HUES48 (cell line): ENCODE measurements at regions not wholly inside any gene's neighbourhood (a gene's known extent, or its start where the extent isn't known, plus 50 kb on each side); places are given as distances from the start of the nearest gene placed in this dataset.

Experiments
- H3K27ac ChIP-seq: one replicate; pipeline ENCODE4 v1.7.0; 2013; ENCODE audit warnings: low read depth, low read length, inconsistent platforms
- H3K27me3 ChIP-seq: 2 replicates; pipeline ENCODE4 v1.6.1; 2013; ENCODE audit warnings: mild to moderate bottlenecking, low read length; ENCODE audit not compliant: control insufficient read depth, insufficient read depth
- H3K36me3 ChIP-seq: 2 replicates; pipeline ENCODE4 v1.6.1; 2013; ENCODE audit warnings: low read length; ENCODE audit not compliant: control insufficient read depth, insufficient read depth
- H3K4me1 ChIP-seq: 2 replicates; pipeline ENCODE4 v1.6.1; 2013; ENCODE audit warnings: mild to moderate bottlenecking, low read length; ENCODE audit not compliant: control insufficient read depth, insufficient read depth
- H3K4me3 ChIP-seq: 2 replicates; pipeline ENCODE4 v1.5.1; 2013; ENCODE audit warnings: mild to moderate bottlenecking, low read depth, low read length
- H3K9ac ChIP-seq: 2 replicates; pipeline ENCODE4 v1.6.1; 2013; ENCODE audit warnings: mild to moderate bottlenecking, low read depth, low read length, moderate library complexity
- H3K9me3 ChIP-seq: 2 replicates; pipeline ENCODE4 v1.6.1; 2013; ENCODE audit warnings: low read length; ENCODE audit not compliant: control insufficient read depth, insufficient read depth

- Histone ChIP-seq H3K9ac (no peak overlapping the region), H3K9me3 (peaks cover 18% of the 10 kb centered on the region), H3K27ac (no peak overlapping the region), H3K27me3 (no peaks in the 10 kb centered on the region), H3K36me3 (no peaks in the 10 kb centered on the region), H3K4me1 (no peaks in the 10 kb centered on the region), H3K4me3 (no peak overlapping the region)
Observed at GRCh38 chr11:110786226-110786902, 74.1 kb upstream of the ARHGAP20 start.

- Histone ChIP-seq H3K27ac (no peak overlapping the region), H3K9me3 (peaks cover 18% of the 10 kb centered on the region), H3K4me3 (no peak overlapping the region), H3K36me3 (no peaks in the 10 kb centered on the region), H3K27me3 (no peaks in the 10 kb centered on the region), H3K9ac (no peak overlapping the region), H3K4me1 (no peaks in the 10 kb centered on the region)
Observed at GRCh38 chr11:110785398-110785797, 73.2 kb upstream of the ARHGAP20 start.

GRCh38 chr11:110782616-110783015, 70.4 kb upstream of the ARHGAP20 start:
- Histone ChIP-seq H3K4me1 (no peaks in the 10 kb centered on the region), H3K9ac (no peak overlapping the region), H3K27me3 (no peaks in the 10 kb centered on the region), H3K4me3 (no peak overlapping the region), H3K9me3 (peaks cover 18% of the 10 kb centered on the region), H3K36me3 (no peaks in the 10 kb centered on the region), H3K27ac (no peak overlapping the region)

DNA sequence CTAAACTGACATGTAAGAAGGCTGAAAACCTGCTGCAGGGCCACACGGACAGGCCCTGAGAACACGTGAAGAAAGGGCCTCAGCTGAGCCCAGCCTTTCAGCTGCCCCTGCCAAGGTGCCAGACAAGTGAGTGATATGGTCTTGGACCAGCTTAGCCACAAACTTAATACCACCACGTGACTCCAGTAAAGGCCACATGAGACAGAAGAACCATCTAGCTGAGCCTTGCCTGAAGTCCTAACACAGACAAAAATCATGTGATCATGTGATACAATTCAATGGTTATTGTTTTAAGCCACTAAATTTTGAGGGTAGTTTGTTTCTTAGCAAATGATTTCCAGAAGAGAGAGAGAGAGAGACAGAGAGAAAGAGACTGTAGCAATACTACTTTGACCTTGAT, 66.9 kb upstream of the ARHGAP20 start:
- no peaks in the 10 kb centered on the region for H3K36me3 ChIP-seq
- no peak overlapping the region for H3K4me3 ChIP-seq
- no peaks in the 10 kb centered on the region; the same call in 1 of the 2 replicates for H3K9me3 ChIP-seq
- no peaks in the 10 kb centered on the region for H3K27me3 ChIP-seq
- H3K4me1 ChIP-seq: no peaks in the 10 kb centered on the region
- H3K27ac ChIP-seq: no peak overlapping the region
- no peak overlapping the region for H3K9ac ChIP-seq

GRCh38 chr11:110778343-110778742, 66.1 kb upstream of the ARHGAP20 start:
- Histone ChIP-seq H3K36me3 (no peaks in the 10 kb centered on the region), H3K27ac (no peak overlapping the region), H3K4me1 (no peaks in the 10 kb centered on the region), H3K9me3 (no peaks in the 10 kb centered on the region; the same call in 1 of the 2 replicates), H3K9ac (no peak overlapping the region), H3K27me3 (no peaks in the 10 kb centered on the region), H3K4me3 (no peak overlapping the region)

DNA sequence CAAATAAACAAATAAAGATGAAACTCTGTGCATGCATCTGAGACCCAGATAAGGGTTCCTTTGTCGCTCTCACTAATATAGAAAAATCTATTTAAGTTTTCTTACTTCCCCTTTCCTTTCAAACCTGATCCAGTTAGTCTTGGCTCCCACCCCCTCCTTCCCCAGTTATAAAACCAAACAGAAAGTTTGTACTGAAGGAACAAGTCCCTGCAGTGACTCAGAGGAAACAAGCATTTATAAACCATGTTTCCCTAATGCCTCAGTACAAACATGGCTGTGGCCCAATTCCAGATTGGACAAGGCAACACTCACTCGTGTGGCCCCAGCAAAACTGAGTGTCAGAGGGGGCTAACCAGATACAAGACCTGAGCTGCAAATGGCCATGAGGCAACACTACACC, 65.5 kb upstream of the ARHGAP20 start:
- Histone ChIP-seq H3K4me3 (no peak overlapping the region), H3K27ac (no peak overlapping the region), H3K9me3 (no peaks in the 10 kb centered on the region; the same call in 1 of the 2 replicates)

GRCh38 chr11:110776081-110776480, 63.8 kb upstream of the ARHGAP20 start:
- no peaks in the 10 kb centered on the region; the same call in 1 of the 2 replicates for H3K9me3 ChIP-seq
- no peaks in the 10 kb centered on the region for H3K36me3 ChIP-seq
- no peaks in the 10 kb centered on the region for H3K4me1 ChIP-seq
- no peak overlapping the region for H3K4me3 ChIP-seq
- H3K27me3 ChIP-seq: no peaks in the 10 kb centered on the region
- no peak overlapping the region for H3K27ac ChIP-seq
- no peak overlapping the region for H3K9ac ChIP-seq

More for the DNA sequence above, 65.5 kb upstream of the ARHGAP20 start:
- H3K9ac ChIP-seq: no peak overlapping the region
- H3K27me3 ChIP-seq: no peaks in the 10 kb centered on the region
- H3K36me3 ChIP-seq: no peaks in the 10 kb centered on the region
- no peaks in the 10 kb centered on the region for H3K4me1 ChIP-seq

DNA sequence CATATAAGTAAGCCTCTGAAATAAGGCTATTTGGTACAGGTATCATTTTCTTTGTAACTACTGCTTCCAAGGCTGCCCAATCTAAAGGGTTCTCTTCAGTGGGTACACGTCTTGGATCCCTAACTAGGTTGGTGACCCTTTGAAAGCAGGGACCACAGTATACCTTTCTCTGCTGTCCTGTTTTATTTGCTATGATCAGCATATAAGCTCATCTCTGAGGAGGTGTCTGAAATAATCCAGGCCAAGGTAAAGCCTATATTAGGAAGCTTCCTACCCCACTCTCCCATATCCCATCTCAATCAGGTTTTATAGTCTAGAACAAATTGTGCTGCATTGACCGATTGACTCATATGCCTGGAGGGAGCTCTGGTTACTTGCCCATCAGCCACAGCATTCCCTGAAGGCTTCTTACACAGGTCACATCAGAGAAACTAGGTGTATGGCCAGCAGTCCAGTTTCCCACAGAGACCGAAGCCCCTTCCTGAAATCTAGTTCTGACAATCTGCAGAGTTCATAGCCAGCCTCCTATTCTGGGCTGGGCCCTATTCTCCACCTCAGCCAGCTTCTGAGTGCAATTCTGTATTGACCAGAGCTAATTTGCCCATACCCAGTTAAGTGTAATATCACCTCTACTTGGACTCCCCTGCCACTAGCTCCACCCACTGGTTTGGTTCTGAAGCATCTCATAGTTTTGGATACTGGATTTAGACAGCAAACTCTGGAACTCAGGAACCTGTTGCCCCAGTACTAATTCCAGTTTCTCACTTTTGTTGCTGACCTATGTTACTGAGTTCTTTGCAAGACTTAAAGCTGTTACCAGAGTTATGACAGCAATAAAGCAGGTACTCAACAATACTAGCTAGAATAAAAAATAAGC, 62.1 kb upstream of the ARHGAP20 start:
- no peak overlapping the region for H3K27ac ChIP-seq
- H3K36me3 ChIP-seq: no peaks in the 10 kb centered on the region
- H3K4me1 ChIP-seq: no peaks in the 10 kb centered on the region
- H3K4me3 ChIP-seq: no peak overlapping the region
- H3K27me3 ChIP-seq: no peaks in the 10 kb centered on the region
- no peaks in the 10 kb centered on the region; the same call in 1 of the 2 replicates for H3K9me3 ChIP-seq
- no peak overlapping the region for H3K9ac ChIP-seq

GRCh38 chr11:110773442-110773841, 61.2 kb upstream of the ARHGAP20 start:
- no peaks in the 10 kb centered on the region for H3K9me3 ChIP-seq
- H3K36me3 ChIP-seq: no peaks in the 10 kb centered on the region
- H3K4me1 ChIP-seq: no peaks in the 10 kb centered on the region
- no peaks in the 10 kb centered on the region for H3K27me3 ChIP-seq
- no peak overlapping the region for H3K27ac ChIP-seq
- H3K9ac ChIP-seq: no peak overlapping the region
- H3K4me3 ChIP-seq: no peak overlapping the region

DNA sequence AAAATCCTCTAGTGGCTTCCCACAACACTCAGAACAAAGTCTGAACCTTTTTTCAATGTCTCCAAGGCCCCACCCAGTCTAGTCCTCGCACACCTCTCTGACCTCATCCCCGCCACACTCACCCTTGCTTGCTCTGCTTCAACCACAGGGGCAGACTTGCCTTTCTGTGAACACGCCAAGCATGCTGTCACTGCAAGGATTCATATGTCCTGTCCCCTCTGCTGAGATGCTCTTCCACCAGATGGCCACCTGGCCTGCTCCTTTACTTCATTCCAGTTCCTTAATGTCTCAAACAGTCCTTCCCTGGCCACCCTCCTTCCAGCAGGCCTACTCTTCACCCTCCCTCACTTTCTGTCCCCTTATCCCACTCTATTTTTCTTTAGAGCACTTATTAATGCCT, 60.6 kb upstream of the ARHGAP20 start:
- Histone ChIP-seq H3K36me3 (no peaks in the 10 kb centered on the region), H3K27ac (no peak overlapping the region), H3K9ac (no peak overlapping the region), H3K9me3 (no peaks in the 10 kb centered on the region), H3K4me3 (no peak overlapping the region), H3K27me3 (no peaks in the 10 kb centered on the region), H3K4me1 (no peaks in the 10 kb centered on the region)

- peaks cover 11% of the 10 kb centered on the region; the same call in 1 of the 2 replicates for H3K4me1 ChIP-seq
- no peak overlapping the region for H3K9ac ChIP-seq
- H3K4me3 ChIP-seq: no peak overlapping the region
- H3K27me3 ChIP-seq: no peaks in the 10 kb centered on the region
- H3K9me3 ChIP-seq: no peaks in the 10 kb centered on the region
- H3K36me3 ChIP-seq: no peaks in the 10 kb centered on the region
- no peak overlapping the region for H3K27ac ChIP-seq
Observed at GRCh38 chr11:110766316-110766715, 54.1 kb upstream of the ARHGAP20 start.
